Stimulated activated CD4-positive, alpha-beta T cell treated with anti-CD3 and anti-CD28 coated beads, Interleukin-15, amount 100 ng/mL, for 24 hours (primary cell): ENCODE measurements at regions not wholly inside any gene's neighbourhood (a gene's known extent, or its start where the extent isn't known, plus 50 kb on each side); places are given as distances from the start of the nearest gene placed in this dataset.

Source experiments
- DNase-seq: peaks from one replicate; pipeline ENCODE4 v3.0.0-alpha.2; 2020

DNA sequence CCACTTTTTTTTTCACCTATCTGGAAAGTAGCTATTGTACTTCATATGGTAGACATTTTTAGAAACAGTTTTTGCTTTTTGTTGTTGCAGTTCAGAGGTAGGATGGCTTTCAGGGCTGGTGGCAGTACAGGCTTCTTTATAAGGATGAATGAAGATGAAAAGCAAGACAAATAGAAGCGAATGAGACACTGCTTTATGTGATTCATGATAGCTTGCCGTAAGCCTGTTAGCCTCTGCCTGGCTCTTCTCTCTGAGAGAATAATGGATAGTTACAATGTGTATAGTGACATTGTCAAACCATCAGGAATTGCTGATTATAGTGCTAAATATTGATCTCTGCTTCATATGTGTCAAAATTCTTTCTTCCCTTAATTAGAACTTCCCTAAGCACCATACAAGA, 173.7 kb downstream of the NR4A2 start:
- no peak for DNase-seq

DNA sequence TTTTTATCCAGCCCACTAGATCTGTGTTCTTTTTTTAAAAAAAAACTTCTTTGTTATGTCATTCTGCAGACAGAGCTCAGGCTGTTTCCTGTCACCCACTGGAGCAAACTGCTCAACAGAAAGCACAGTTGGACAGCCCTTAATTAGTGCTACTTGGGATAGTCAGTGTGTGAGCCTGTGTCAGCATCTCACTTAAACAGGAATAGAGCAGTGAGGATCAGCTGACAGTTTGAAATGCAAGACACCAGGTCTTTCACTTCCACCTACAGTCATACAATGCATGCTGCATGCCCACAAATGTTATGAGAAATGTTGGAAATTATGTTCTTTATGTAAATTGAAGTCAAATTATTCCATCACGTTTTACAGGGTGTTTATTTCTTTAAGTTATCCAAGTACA, 174.9 kb downstream of the NR4A2 start:
- no peak for DNase-seq

DNA sequence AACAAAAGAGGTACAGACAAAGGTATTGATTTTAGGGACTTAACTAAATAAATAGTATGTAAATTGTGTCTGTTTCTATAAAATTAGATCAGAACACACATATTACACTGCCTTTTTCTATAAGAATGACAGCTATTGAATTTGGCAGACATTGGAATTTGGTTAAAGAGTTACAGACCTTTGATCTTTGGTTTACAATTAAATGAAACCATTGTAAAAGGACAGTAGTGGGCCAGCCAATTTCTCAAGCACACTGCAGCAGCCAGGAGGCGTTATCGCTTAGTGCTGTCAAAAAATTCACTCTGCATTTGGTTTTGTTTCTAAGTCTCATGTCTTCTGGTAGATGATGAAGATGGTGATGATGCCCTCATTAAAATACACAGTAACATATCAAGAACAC, 175.9 kb downstream of the NR4A2 start:
- no peak for DNase-seq

DNA sequence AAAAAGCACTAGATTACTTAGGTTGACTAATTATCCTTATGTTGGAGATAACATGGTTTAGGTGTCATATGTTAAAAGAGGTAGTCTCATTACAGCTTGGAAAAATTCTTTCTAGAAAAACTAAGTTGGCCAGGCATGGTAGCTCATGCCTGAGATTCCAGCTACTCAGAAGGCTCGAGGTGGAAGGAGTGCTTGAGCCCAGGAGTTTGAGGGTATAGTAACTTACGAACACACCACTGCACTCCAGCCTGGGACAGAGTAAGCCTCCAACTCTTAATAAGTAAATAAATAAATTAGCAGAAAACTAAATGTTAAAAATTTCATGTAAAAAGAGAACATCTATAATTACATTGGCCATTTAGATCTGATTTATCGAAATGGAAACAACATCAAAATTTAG, 177.2 kb downstream of the NR4A2 start:
- no peak for DNase-seq

DNA sequence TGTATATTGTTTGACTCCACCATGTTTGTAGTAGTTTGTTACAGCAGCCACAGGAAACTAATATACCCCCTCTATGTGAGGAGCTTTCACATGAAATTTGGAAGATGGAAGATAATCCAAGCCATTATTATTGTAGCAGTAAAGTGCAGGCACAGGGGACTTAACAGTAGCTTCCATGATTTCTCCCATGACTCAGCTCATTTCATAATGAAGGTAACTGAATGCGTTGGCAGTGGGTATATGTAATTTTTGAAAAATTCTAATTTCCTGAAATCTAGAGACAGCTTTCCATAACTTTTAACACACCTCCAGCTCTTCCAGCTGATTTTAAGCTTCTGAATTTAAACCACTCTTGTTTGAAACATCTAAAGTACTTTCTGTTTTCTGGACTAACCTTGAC, 181.2 kb downstream of the NR4A2 start:
- no peak for DNase-seq

DNA sequence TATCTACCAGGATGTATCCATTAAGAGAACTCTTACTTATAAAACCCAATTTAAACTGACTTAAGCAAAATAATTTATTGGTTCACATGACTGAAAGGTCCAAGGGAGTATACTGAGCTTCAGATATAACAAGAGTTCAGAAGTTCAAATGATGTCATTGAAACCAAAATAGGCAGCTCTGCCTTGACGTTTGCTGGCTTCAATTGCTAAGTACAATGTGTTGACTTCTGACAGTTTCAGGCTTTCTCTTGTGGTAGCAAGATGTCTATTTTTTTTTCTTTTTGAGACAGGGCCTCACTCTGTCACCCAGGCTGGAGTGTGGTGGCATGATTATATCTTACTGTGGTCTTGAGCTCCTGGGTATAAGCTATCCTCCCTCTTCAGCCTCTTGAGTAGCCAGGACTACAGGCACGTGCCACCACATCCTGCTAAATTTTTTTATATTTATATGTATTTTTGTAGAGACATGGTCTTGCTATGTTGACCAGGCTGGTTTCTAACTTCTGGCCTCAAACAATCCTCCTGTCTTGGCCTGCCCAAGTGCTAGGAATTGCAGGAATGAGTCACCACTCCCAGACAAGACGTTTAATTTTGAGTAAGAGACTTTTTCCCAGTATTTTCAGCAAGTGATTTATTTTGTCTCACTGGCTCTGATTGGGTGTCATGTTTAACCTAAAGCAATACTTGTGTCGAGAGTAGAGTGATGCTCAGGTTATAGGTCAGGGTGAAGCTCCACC, 184.8 kb downstream of the NR4A2 start:
- DNase-seq: no peak

DNA sequence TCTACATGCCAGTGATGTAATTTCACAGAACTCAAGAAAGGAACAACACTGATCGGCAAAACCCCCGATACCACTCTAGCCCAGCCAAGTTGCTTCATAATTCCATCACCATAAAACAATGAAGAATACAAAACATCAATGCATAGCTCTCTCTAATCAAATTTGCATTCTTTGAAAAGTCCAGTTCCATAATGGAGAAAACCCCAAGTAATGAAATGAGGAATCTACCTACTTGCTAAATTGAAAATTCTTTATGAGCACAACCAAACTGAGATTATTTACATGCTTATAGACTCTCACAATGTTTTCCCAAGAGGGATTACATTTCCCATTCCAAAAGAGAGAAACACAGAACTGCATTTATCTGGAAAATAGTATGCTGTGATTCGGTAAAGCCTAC, 186.5 kb downstream of the NR4A2 start:
- DNase-seq: no peak

DNA sequence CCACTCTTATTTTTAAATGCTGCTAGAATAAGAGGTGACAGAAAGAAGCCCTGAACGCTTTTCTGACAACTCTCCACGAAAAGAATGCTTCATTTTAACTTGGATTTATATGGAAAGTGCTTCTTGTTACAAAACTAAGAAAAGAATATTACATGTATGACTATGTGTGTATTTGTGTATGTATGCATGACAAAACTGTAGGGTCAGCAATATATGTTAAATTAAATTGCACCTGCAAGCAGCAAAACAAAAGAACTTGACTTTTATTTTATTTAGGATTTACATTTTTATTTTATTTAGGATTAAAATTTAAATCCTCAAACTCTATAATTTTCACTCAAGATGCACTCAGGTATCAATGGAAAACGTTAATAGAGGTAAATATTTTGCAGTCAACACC, 187.1 kb downstream of the NR4A2 start:
- no peak for DNase-seq

DNA sequence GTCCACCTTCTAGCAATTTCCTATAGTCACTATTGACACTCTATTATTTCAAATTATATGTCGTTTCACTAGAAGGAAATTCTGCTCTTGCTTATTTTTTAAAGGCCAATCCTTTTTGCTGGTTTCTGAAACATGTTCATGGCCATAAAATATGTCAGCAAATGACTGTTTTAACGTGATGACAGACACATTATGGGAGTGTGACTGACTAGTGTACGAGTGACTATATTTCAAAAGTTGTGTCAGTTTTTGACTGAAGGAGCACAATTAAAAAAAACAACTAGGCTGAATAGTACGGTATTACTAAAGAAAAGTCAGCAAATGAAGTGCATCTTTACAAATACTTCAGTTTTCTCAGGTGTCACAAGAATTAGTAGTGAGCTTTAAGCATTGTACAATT, 196.0 kb downstream of the NR4A2 start:
- DNase-seq: no peak

DNA sequence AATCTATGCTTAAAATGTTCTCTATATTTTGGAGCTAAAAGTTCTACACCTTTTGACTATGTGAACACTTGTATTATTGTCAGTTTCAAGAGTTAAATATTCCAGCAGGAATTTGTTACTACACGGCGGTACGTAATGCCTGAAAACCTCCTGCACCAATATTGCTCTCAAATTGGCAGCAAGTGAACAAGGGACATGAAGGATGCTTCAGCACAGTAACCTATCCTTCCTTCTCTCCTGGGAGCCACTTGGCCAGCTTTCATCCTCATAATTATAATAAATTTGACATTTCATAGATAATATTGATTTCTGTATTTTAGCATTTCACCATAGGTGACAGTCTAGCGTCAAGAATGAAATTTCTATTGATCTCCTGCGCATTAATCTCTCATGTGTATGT, 197.6 kb downstream of the NR4A2 start:
- no peak for DNase-seq

DNA sequence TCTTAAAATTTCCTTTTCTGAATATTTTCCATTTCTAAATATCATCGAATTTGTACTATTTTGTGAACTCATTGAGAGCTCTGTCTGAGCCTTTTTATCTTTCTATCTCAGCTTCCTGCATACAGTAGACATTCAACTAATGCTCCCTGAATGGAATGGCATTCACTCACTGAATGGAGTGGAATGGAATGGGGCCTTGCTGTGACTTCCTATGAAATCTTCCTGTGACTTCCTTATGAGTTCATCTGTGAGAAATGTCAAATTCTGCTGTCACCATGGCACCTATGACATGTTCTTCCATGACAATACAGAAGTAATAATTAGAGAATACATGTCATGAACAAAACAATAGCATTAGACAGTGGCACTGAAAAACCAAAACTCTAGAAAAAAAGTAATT, 199.6 kb downstream of the NR4A2 start:
- no peak for DNase-seq

DNA sequence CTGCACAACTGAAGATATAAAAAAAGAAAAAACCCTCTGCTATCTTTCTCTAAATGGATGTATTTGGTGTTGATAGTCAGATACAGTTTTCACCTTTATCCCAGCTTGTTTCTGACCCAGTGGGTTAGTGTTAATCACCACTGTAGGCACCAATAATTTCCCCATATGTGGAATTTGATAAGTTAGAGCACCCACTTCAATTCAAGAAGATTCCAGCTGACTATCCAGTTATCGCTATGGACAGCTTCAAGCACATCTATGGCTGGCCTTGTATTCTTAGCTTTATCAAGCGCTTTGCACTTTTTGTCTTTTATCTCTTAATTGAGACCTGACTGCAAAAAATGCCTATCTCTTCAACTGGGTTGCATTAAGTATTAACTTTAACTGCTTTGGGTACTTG, 200.4 kb downstream of the NR4A2 start:
- no peak for DNase-seq

DNA sequence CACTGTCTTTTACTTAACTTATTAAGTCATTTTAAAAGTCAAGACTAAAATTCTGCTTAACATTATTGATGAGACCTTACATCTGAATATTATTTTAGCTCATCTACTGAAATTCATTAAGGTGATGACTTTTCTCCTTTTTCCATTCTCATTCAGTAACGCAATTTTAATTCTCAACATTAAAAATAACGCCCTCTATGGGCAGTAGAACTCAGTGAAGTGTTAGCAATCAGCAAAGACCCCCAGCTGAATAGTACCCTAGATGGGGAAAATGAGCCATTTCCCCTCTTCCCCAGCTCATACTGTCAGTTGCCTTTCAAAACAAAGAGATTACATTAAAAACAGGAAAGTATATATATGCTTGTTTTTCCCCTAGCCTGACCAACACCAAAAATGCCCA, 203.3 kb downstream of the NR4A2 start:
- DNase-seq: no peak

DNA sequence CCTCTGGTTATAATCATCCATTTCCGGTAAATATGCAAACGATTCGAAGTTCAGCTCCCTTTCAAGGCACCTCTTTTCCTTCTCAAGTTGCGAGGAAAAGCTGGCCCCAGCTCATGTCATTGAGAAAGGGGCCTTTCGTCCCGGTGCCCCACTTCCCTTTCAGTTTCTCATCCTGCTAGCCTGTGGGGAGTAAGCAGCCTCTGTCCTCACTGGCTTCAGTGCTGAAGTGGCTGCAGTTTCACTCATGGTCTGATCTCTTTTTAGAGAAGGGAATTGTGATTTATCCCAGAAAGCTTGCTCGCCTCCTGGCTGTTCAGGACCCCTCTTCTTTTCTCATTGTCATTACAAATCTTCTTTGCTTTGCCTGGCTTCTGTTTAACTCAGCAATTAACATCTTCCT, 207.5 kb downstream of the NR4A2 start:
- no peak for DNase-seq

DNA sequence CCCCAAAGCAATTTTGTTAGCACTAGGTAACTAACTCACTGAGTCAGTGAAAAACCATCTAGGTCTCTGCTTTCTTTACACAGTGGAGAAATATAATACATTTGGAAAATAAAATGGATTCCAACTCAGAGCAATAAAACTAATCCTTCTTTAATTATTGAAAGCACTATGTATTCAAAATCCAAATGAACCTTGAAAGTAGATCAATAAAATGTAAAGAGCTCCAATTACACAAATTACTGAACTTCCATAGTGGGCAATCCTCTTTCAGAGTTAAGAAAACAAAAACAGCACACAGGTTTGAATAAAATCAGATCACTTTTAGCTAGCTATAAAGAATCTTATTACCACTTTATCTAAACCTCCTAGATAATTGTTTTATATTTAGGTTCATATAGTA, 208.1 kb downstream of the NR4A2 start:
- no peak for DNase-seq

DNA sequence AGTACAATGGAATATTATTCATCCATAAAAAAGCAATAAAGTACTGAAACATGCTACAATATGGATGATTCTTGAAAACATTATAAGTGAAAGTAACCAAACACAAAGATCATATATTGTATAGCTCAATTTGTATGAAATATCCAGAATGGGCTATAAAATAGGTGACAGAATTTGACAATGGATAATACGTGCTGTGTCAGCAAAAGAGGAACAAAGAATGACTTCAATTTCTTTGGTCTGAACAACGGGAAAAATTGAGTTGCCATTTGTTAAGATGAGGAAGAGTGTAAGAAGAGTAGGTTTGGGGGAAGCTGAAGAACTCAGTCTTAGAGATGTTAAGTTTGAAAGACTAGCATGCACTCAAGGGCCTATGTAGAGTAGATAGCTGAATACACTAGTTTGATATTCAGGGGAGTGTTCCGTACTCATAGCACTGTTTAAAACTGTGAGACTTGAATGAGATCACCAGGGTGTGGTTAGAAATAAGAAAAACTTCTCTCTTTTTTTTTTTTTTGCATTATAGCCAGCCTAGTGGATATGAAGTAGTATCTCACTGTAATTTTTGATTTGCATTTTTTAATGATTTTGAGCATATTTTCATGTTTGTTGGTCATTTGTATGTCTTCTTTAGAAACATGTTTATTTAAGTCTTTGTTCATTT, 213.6 kb downstream of the NR4A2 start:
- DNase-seq: no peak

DNA sequence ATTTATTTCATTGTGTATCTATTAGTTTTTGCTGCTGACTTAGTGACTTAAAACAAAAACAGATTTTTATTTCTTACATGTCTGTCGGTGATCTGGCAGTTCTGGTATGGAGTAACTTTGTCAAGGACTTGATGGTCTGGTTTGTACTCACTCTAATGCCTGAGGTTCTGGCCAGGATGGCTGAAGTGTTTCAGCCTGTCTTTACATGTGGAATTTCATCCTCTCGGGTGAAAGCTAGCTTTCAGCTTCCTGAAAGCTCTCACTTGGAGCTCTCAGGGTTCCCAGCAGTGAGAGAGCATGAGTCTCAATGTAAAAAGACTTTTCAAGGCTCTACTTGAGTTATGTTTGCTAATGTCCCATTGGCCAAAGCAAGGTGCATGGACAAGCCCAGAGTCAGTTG, 216.4 kb downstream of the NR4A2 start:
- no peak for DNase-seq

DNA sequence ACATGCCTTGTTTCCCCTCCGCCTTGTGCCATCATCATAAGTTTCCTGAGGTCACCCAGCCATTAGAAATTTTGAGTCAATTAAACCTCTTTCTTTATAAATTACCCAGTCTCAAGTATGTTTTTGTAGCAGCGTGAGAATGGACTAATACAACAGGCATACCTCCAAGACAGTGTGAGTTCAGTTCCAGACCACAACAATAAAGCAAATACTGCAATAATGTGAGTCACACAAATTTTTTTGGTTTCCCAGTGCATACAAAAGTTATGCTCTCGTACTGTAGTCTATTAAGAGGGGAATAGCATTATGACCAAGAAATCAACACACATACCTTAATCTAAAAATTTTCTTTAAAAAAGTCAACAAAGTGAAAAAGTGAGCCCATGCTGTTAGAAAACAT, 217.2 kb downstream of the NR4A2 start:
- no peak for DNase-seq

DNA sequence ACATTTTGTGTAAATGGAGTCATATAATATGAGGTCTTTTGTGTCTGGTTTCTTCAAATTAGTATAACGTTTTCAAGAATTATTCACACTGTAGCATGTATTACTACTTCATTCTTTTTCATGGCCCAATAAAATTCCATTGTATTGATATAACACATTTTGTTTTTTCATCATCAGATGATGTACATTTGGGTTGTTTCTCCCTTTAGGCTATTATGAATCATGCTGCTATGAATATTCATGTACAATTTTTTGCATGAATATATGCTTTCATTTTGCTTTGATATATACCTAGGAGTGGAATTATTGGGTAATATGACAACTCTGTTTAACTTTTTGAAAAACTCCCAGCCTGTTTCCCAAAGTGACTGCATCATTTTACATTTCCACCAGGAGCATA, 220.2 kb downstream of the NR4A2 start:
- DNase-seq: no peak

DNA sequence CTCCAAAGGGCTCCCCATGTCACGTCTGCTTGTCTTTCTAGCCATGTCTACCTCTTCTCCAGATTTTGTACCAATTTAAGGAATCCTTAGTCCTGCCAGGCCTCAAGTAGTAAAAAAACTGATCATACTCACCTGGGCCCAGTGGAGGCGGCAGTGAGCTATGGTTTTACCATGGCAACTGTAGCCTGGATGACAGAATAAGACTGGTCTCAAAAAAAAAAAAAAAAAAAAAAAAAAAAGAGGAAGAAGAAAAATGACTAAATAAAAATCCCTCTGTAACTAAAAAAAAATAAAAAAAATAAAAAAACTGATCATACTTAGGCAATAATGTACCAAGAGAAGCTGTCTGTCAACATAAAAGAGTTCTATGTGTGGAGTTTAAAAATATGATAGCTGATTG, 221.6 kb downstream of the NR4A2 start:
- peak; percentile 28 for DNase-seq

DNA sequence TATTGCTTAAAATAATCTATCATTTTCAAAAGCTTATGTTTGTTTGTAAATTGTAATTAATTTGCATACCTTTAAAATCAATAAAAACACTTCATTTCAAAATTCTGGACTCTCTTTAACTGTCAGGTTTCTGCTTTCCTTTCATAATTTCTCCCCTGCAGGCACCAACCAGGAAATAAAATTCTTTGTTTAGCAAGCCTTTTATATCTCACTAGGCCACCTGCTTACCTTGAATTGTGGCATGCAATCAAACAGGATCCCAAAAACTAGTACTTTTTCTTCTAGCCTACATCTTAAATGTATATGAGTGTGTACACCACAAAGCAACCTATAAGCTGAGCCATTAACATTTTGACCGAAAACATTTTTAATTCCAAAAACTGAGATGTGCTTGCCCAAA, 233.1 kb downstream of the NR4A2 start:
- DNase-seq: no peak

DNA sequence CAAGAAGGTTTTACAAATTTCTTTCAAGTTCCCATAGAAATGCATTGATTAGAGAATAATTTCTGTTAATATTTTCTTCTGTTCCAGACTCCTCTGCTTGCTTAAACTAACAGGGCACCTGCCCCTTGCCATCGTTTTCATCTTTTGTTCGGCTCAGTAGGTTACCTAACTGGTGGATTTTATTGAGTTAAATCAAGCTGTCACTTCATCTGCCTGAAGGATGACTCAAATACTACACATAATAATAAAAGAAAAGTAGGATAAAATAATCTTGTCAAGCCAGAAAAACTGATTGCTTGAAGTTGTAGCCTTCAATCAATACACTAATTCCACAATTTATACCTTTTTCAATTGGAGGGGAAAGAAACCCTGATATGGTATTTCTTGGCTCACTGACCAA, 234.0 kb downstream of the NR4A2 start:
- no peak for DNase-seq

DNA sequence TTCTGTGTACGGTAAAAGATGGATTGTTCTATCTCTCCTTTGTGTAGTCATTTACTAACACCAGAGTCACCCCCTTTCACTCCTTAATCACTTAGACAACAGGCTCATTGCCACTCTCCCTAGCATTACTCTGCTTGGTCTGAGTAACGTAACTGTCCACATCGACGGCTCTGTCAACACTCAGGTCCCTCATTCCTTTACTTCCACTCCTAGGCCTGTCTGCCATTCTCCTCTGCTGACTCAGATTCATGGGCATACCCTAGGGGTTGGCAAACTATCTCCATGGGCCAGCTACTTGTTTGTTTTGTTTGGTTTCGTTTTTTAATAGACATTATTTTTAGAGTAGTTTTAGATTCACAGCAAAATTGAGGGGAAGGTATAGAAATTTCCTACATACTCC, 243.9 kb downstream of the NR4A2 start:
- DNase-seq: no peak

DNA sequence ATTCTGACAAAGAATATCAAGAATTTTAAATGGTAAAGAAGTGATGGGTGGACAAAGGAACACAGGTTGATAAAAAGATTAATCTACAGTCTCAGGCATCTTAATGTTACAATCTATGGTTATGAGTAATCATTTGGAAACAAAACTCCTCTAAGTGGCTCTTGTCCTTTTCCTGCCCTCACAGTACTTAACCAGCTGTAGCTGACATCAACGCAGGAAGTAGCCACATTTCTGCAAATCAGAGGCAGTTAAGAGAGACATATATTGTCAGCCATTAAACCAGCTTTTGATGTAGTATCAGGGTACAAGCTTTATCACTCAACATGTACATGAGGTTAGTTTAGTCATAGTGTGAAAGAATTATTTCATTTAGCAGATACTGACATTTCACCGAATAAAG, 244.6 kb downstream of the NR4A2 start:
- no peak for DNase-seq
